ENCODE measurements at regions not wholly inside any gene's neighbourhood (a gene's known extent, or its start where the extent isn't known, plus 50 kb on each side); places are given as distances from the start of the nearest gene placed in this dataset.

- FAIRE-seq, result no peak
Observed at GRCh38 chr15:37720267-37720666, 214.2 kb upstream of the TMCO5A start.

GRCh38 chr15:37731146-37731746 lies 203.2 kb upstream of the TMCO5A start:
- no peak for FAIRE-seq

GRCh38 chr15:37733628-37734027 lies 200.8 kb upstream of the TMCO5A start:
- FAIRE-seq, result no peak

GRCh38 chr15:37740623-37741141 lies 193.8 kb upstream of the TMCO5A start:
- FAIRE-seq, result no peak

- FAIRE-seq, result no peak
Observed at GRCh38 chr15:37743826-37744225, 190.6 kb upstream of the TMCO5A start.

GRCh38 chr15:37744521-37744920 lies 189.9 kb upstream of the TMCO5A start:
- FAIRE-seq, result no peak

GRCh38 chr15:37751401-37751800 lies 183.0 kb upstream of the TMCO5A start:
- no peak for FAIRE-seq

GRCh38 chr15:37756407-37756806 lies 178.0 kb upstream of the TMCO5A start:
- no peak for FAIRE-seq

- no peak for FAIRE-seq
Observed at GRCh38 chr15:37758412-37758811, 176.0 kb upstream of the TMCO5A start.

GRCh38 chr15:37764733-37765191 lies 169.7 kb upstream of the TMCO5A start:
- peak; percentile 79 for FAIRE-seq

- no peak for FAIRE-seq
Observed at GRCh38 chr15:37765786-37766185, 168.7 kb upstream of the TMCO5A start.

GRCh38 chr15:37767841-37768455 lies 166.5 kb upstream of the TMCO5A start:
- FAIRE-seq, result no peak

GRCh38 chr15:37771465-37771864 lies 163.0 kb upstream of the TMCO5A start:
- FAIRE-seq, result no peak

- no peak for FAIRE-seq
Observed at GRCh38 chr15:37773111-37773860, 161.2 kb upstream of the TMCO5A start.

- no peak for FAIRE-seq
Observed at GRCh38 chr15:37774961-37775360, 159.5 kb upstream of the TMCO5A start.

GRCh38 chr15:37777006-37777405 lies 157.4 kb upstream of the TMCO5A start:
- no peak for FAIRE-seq

- FAIRE-seq, result no peak
Observed at GRCh38 chr15:37783290-37783689, 151.2 kb upstream of the TMCO5A start.

GRCh38 chr15:37788330-37788729 lies 146.1 kb upstream of the TMCO5A start:
- no peak for FAIRE-seq

GRCh38 chr15:37788767-37789396 lies 145.6 kb upstream of the TMCO5A start:
- no peak for FAIRE-seq

GRCh38 chr15:37789397-37789786 lies 145.0 kb upstream of the TMCO5A start:
- FAIRE-seq, result no peak

- no peak for FAIRE-seq
Observed at GRCh38 chr15:37789881-37790280, 144.6 kb upstream of the TMCO5A start.

GRCh38 chr15:37791693-37792092 lies 142.7 kb upstream of the TMCO5A start:
- no peak for FAIRE-seq

- no peak for FAIRE-seq
Observed at GRCh38 chr15:37792351-37792750, 142.1 kb upstream of the TMCO5A start.
